ENCODE measurements at regions not wholly inside any gene's neighbourhood (a gene's known extent, or its start where the extent isn't known, plus 50 kb on each side); places are given as distances from the start of the nearest gene placed in this dataset.

DNA sequence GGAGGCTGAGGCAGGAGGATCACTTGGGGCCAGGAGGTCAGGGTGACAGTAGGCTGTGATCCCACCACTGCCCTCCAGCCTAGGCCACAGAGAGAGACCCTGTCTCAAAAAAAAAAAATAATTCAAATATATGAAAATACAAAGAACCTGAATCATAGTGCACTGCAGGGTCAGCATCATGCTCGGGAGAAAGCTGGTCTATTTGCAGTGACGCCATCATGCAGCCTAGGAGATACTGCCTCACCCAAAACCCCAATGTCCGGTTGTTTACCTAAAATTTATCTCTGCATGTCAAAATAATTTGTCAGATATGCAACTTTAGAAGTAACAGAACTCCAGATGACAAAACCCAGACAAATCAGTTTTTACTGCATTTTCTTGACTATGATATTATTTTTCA, 61.5 kb upstream of the ALKAL2 start:
- peak in 1 of 2 donors; percentile 34 for DNase-seq (ENCODE audit: low read depth in 2 of 2)
- Histone ChIP-seq H3K4me3 (replicated peaks in 1 of 4; ENCODE audit: control extremely low read depth in 1 of 4, insufficient read depth in 1 of 4, low read depth in 3 of 4, low read length in 4 of 4) (no peak overlapping the region), H3K27ac (ENCODE audit: insufficient read depth, low read length) (no peak overlapping the region), H3K9me3 (ENCODE audit: control insufficient read depth, insufficient read depth, low read depth, low read length) (no peaks in the 10 kb centered on the region), H3K9ac (ENCODE audit: insufficient read depth, low read length) (no peak overlapping the region), H3K4me2 (ENCODE audit: extremely low read depth, insufficient read depth, low read length) (no peak overlapping the region), H3K4me1 (ENCODE audit: control insufficient read depth, extremely low read depth, insufficient read depth, low read length) (no peaks in the 10 kb centered on the region), H3K79me2 (ENCODE audit: control insufficient read depth, insufficient read depth, low read length) (no peaks in the 10 kb centered on the region), H4K20me1 (ENCODE audit: control insufficient read depth, extremely low read depth, insufficient read depth, low read length) (no peaks in the 10 kb centered on the region), H3K27me3 (ENCODE audit: control insufficient read depth, insufficient read depth, low read length) (no peaks in the 10 kb centered on the region), H3K36me3 (ENCODE audit: control insufficient read depth, insufficient read depth, low read length) (no peaks in the 10 kb centered on the region), H2AFZ (ENCODE audit: low read length) (no peak overlapping the region)
- no peak for TF ChIP-seq EZH2 (IDR thresholded peaks at IDR 0.05; ENCODE audit: low read length, missing control alignments)
- TF ChIP-seq, protein P1, sequence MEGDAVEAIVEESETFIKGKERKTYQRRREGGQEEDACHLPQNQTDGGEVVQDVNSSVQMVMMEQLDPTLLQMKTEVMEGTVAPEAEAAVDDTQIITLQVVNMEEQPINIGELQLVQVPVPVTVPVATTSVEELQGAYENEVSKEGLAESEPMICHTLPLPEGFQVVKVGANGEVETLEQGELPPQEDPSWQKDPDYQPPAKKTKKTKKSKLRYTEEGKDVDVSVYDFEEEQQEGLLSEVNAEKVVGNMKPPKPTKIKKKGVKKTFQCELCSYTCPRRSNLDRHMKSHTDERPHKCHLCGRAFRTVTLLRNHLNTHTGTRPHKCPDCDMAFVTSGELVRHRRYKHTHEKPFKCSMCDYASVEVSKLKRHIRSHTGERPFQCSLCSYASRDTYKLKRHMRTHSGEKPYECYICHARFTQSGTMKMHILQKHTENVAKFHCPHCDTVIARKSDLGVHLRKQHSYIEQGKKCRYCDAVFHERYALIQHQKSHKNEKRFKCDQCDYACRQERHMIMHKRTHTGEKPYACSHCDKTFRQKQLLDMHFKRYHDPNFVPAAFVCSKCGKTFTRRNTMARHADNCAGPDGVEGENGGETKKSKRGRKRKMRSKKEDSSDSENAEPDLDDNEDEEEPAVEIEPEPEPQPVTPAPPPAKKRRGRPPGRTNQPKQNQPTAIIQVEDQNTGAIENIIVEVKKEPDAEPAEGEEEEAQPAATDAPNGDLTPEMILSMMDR (conservative IDR thresholded peaks at IDR 0.05 in 1 of 2, IDR thresholded peaks at IDR 0.05 in 1 of 2; ENCODE audit: low read depth in 1 of 2, low read length in 2 of 2), result no peak

DNA sequence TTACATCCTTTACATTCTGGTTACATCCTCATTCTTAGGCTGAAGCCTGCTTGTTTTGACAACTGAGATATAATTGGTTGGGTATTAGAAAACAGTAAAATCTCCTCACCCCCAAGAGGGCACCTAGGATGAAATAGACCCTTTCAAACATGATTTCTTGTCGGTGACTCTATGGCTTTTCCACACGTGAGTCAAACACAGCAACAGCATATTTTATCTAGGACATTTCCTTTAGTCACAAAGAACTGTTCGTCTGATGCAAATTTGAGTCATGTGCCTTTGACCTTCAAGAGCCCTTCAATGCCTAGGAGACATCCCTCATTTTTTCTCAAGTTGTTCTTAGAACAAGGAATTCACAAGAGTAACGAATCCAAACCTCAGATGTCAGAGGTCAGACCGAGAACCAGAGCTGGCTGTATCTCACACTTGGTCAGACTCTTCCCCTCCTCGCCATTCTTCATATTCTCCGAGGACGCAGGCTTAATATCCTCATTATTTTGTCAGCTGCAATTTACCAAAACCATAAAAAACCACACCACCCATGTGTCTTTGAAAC, 60.5 kb upstream of the ALKAL2 start:
- H3K79me2 ChIP-seq (ENCODE audit: control insufficient read depth, insufficient read depth, low read length), result no peaks in the 10 kb centered on the region
- H3K4me1 ChIP-seq (ENCODE audit: control insufficient read depth, extremely low read depth, insufficient read depth, low read length), result no peaks in the 10 kb centered on the region
- H3K9ac ChIP-seq (ENCODE audit: insufficient read depth, low read length), result no peak overlapping the region
- H2AFZ ChIP-seq (ENCODE audit: low read length), result no peak overlapping the region
- H3K27ac ChIP-seq (ENCODE audit: insufficient read depth, low read length), result no peak overlapping the region
- no peaks in the 10 kb centered on the region for H3K9me3 ChIP-seq (ENCODE audit: control insufficient read depth, insufficient read depth, low read depth, low read length)
- H3K4me3 ChIP-seq (replicated peaks in 1 of 4; ENCODE audit: control extremely low read depth in 1 of 4, insufficient read depth in 1 of 4, low read depth in 3 of 4, low read length in 4 of 4), result no peak overlapping the region
- H4K20me1 ChIP-seq (ENCODE audit: control insufficient read depth, extremely low read depth, insufficient read depth, low read length), result no peaks in the 10 kb centered on the region
- TF ChIP-seq, protein P1 (conservative IDR thresholded peaks at IDR 0.05 in 1 of 2, IDR thresholded peaks at IDR 0.05 in 1 of 2; ENCODE audit: low read depth in 1 of 2, low read length in 2 of 2), result no peak
- no peak for TF ChIP-seq EZH2 (IDR thresholded peaks at IDR 0.05; ENCODE audit: low read length, missing control alignments)
- peak; percentile 74 to 83 for DNase-seq (ENCODE audit: low read depth in 2 of 2)
- H3K4me2 ChIP-seq (ENCODE audit: extremely low read depth, insufficient read depth, low read length), result no peak overlapping the region
- no peaks in the 10 kb centered on the region for H3K27me3 ChIP-seq (ENCODE audit: control insufficient read depth, insufficient read depth, low read length)
- H3K36me3 ChIP-seq (ENCODE audit: control insufficient read depth, insufficient read depth, low read length), result no peaks in the 10 kb centered on the region

DNA sequence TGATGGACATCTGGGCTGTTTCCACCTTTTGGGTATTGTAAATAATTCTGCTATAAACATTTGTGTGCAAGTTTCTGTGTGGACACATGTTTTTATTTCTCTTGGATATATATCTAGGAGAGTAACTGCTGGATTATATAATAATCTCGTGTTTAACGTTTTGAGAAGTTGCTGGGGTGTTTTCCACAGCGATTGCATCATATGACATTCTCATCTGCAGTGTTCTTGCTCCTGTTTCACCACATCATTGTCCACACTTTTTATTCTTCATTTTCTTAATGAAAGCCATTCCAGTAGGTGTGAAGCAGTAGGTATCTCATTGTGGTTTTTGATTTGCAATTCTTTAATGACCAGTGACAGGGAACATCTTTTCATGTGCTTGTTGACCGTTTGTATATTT, 56.9 kb upstream of the ALKAL2 start:
- H4K20me1 ChIP-seq (ENCODE audit: control insufficient read depth, extremely low read depth, insufficient read depth, low read length), result no peaks in the 10 kb centered on the region
- TF ChIP-seq, protein P1 (conservative IDR thresholded peaks at IDR 0.05 in 1 of 2, IDR thresholded peaks at IDR 0.05 in 1 of 2; ENCODE audit: low read depth in 1 of 2, low read length in 2 of 2), result no peak
- TF ChIP-seq EZH2 (IDR thresholded peaks at IDR 0.05; ENCODE audit: low read length, missing control alignments), result no peak
- no peak overlapping the region for H3K27ac ChIP-seq (ENCODE audit: insufficient read depth, low read length)
- no peaks in the 10 kb centered on the region for H3K79me2 ChIP-seq (ENCODE audit: control insufficient read depth, insufficient read depth, low read length)
- no peaks in the 10 kb centered on the region for H3K27me3 ChIP-seq (ENCODE audit: control insufficient read depth, insufficient read depth, low read length)
- no peak overlapping the region for H3K4me2 ChIP-seq (ENCODE audit: extremely low read depth, insufficient read depth, low read length)
- no peaks in the 10 kb centered on the region for H3K9me3 ChIP-seq (ENCODE audit: control insufficient read depth, insufficient read depth, low read depth, low read length)
- H3K4me3 ChIP-seq (replicated peaks in 1 of 4; ENCODE audit: control extremely low read depth in 1 of 4, insufficient read depth in 1 of 4, low read depth in 3 of 4, low read length in 4 of 4), result no peak overlapping the region
- DNase-seq (ENCODE audit: low read depth in 2 of 2), result no peak
- no peak overlapping the region for H2AFZ ChIP-seq (ENCODE audit: low read length)
- no peaks in the 10 kb centered on the region for H3K36me3 ChIP-seq (ENCODE audit: control insufficient read depth, insufficient read depth, low read length)
- H3K9ac ChIP-seq (ENCODE audit: insufficient read depth, low read length), result no peak overlapping the region
- no peaks in the 10 kb centered on the region for H3K4me1 ChIP-seq (ENCODE audit: control insufficient read depth, extremely low read depth, insufficient read depth, low read length)
